ENCODE measurements at regions not wholly inside any gene's neighbourhood (a gene's known extent, or its start where the extent isn't known, plus 50 kb on each side); places are given as distances from the start of the nearest gene placed in this dataset.

GRCh38 chr1:239539051-239539450 lies 152.7 kb downstream of the CHRM3 start:
- H3K27ac Mint-ChIP-seq: no peak overlapping the region
- no peak for DNase-seq
- peaks cover 24% of the 10 kb centered on the region for H3K4me1 Mint-ChIP-seq
- H3K4me3 Mint-ChIP-seq: no peak overlapping the region
- TF ChIP-seq CTCF (IDR thresholded peaks at IDR 0.05): no peak
- no peaks in the 10 kb centered on the region for H3K9me3 Mint-ChIP-seq
- H3K27me3 Mint-ChIP-seq (ENCODE audit: low read depth, poor library complexity): no peaks in the 10 kb centered on the region
- H3K36me3 Mint-ChIP-seq (ENCODE audit: low read depth): no peaks in the 10 kb centered on the region

- DNase-seq: no peak
- H3K4me3 Mint-ChIP-seq: no peak overlapping the region
- no peaks in the 10 kb centered on the region for H3K9me3 Mint-ChIP-seq
- no peaks in the 10 kb centered on the region for H3K27me3 Mint-ChIP-seq (ENCODE audit: low read depth, poor library complexity)
- TF ChIP-seq CTCF (IDR thresholded peaks at IDR 0.05): no peak
- H3K27ac Mint-ChIP-seq: no peak overlapping the region
- H3K36me3 Mint-ChIP-seq (ENCODE audit: low read depth): no peaks in the 10 kb centered on the region
- H3K4me1 Mint-ChIP-seq: peaks cover 24% of the 10 kb centered on the region
Observed at GRCh38 chr1:239539812-239540211, 153.4 kb downstream of the CHRM3 start.

GRCh38 chr1:239543873-239544272 lies 157.5 kb downstream of the CHRM3 start:
- no peak for TF ChIP-seq CTCF (IDR thresholded peaks at IDR 0.05)
- Mint-ChIP-seq H3K4me3 (no peak overlapping the region), H3K27ac (no peak overlapping the region), H3K9me3 (peaks cover 5% of the 10 kb centered on the region), H3K4me1 (peaks cover 6% of the 10 kb centered on the region), H3K36me3 (ENCODE audit: low read depth) (no peaks in the 10 kb centered on the region), H3K27me3 (ENCODE audit: low read depth, poor library complexity) (peaks cover 5% of the 10 kb centered on the region)
- no peak for DNase-seq

- Mint-ChIP-seq H3K4me3 (no peak overlapping the region), H3K9me3 (peaks cover 7% of the 10 kb centered on the region), H3K27ac (no peak overlapping the region), H3K27me3 (ENCODE audit: low read depth, poor library complexity) (peaks cover 5% of the 10 kb centered on the region), H3K36me3 (ENCODE audit: low read depth) (no peaks in the 10 kb centered on the region), H3K4me1 (no peaks in the 10 kb centered on the region)
- no peak for DNase-seq
- TF ChIP-seq CTCF (IDR thresholded peaks at IDR 0.05): no peak
Observed at GRCh38 chr1:239545466-239545865, 159.1 kb downstream of the CHRM3 start.

- no peak for DNase-seq
- H3K36me3 Mint-ChIP-seq (ENCODE audit: low read depth): no peaks in the 10 kb centered on the region
- no peak overlapping the region for H3K4me3 Mint-ChIP-seq
- no peaks in the 10 kb centered on the region for H3K4me1 Mint-ChIP-seq
- H3K27ac Mint-ChIP-seq: no peak overlapping the region
- peaks cover 7% of the 10 kb centered on the region for H3K9me3 Mint-ChIP-seq
- TF ChIP-seq CTCF (IDR thresholded peaks at IDR 0.05): no peak
- peaks cover 5% of the 10 kb centered on the region for H3K27me3 Mint-ChIP-seq (ENCODE audit: low read depth, poor library complexity)
Observed at GRCh38 chr1:239547987-239548386, 161.6 kb downstream of the CHRM3 start.

- H3K9me3 Mint-ChIP-seq: peaks cover 7% of the 10 kb centered on the region
- no peak for DNase-seq
- H3K4me3 Mint-ChIP-seq: no peak overlapping the region
- H3K36me3 Mint-ChIP-seq (ENCODE audit: low read depth): no peaks in the 10 kb centered on the region
- H3K27me3 Mint-ChIP-seq (ENCODE audit: low read depth, poor library complexity): peaks cover 3% of the 10 kb centered on the region
- H3K27ac Mint-ChIP-seq: no peak overlapping the region
- no peak for TF ChIP-seq CTCF (IDR thresholded peaks at IDR 0.05)
- peaks cover 2% of the 10 kb centered on the region for H3K4me1 Mint-ChIP-seq
Observed at GRCh38 chr1:239550178-239550577, 163.8 kb downstream of the CHRM3 start.

All from nephron progenitor cell (in vitro differentiated cells).